GM12878 (cell line): ENCODE measurements at regions not wholly inside any gene's neighbourhood (a gene's known extent, or its start where the extent isn't known, plus 50 kb on each side); places are given as distances from the start of the nearest gene placed in this dataset.

Experiments
- EP300 ChIP-seq, 2 experiments: fragments of 150-350 bp in 1 of 2; IDR thresholded peaks; 2 replicates each; pipeline ENCODE4 v1.6.1; 2011 to 2012; ENCODE audit warnings: low read depth in 2 of 2, low read length in 2 of 2, borderline replicate concordance in 1 of 2, improper control_type of control experiment in 1 of 2, inconsistent platforms in 1 of 2; ENCODE audit not compliant: control insufficient read depth in 1 of 2
- ETV6 ChIP-seq, 2 experiments: fragments of 450-650 bp in 1 of 2; IDR thresholded peaks in 1 of 2; conservative IDR thresholded peaks in 1 of 2; 2 replicates each; pipeline ENCODE4 v1.6.1; 2014; ENCODE audit warnings: antibody characterized with exemption in 1 of 2, borderline replicate concordance in 1 of 2, low read depth in 1 of 2, mild to moderate bottlenecking in 1 of 2, moderate library complexity in 1 of 2
- EZH2 ChIP-seq: IDR thresholded peaks from 2 replicates; pipeline ENCODE4 v1.6.1; 2012; ENCODE audit warnings: low read depth, mild to moderate bottlenecking, control low read depth, inconsistent platforms, low read length, borderline replicate concordance; ENCODE audit not compliant: control insufficient read depth
- FOXK2 ChIP-seq: fragments of 450-650 bp; IDR thresholded peaks from 2 replicates; pipeline ENCODE4 v1.6.1; 2017; ENCODE audit warnings: mild to moderate bottlenecking, moderate library complexity
- MXI1 ChIP-seq: fragments of 150-350 bp; IDR thresholded peaks from 2 replicates; pipeline ENCODE4 v1.6.1; 2011; ENCODE audit warnings: low read depth, mild to moderate bottlenecking, inconsistent platforms, low read length, improper control_type of control experiment
- NFXL1 ChIP-seq: fragments of 450-650 bp; IDR thresholded peaks from 2 replicates; pipeline ENCODE4 v1.6.1; 2017; ENCODE audit warnings: antibody characterized with exemption, mild to moderate bottlenecking, borderline replicate concordance
- POLR2A ChIP-seq: IDR thresholded peaks from 2 replicates; pipeline ENCODE4 v1.6.1; 2011; ENCODE audit warnings: low read depth, mild to moderate bottlenecking, low read length
- POLR2AphosphoS2 ChIP-seq: IDR thresholded peaks from 2 replicates; pipeline ENCODE4 v1.6.1; 2011; ENCODE audit warnings: low read depth, mild to moderate bottlenecking, low read length, improper control_type of control experiment, moderate library complexity
- YBX1 ChIP-seq: fragments of 450-650 bp; IDR thresholded peaks from 2 replicates; pipeline ENCODE4 v1.6.1; 2016; ENCODE audit warnings: antibody characterized with exemption
- ZZZ3 ChIP-seq: IDR thresholded peaks from 2 replicates; pipeline ENCODE4 v1.6.1; 2011; ENCODE audit warnings: low read depth; ENCODE audit not compliant: control insufficient read depth, insufficient read length
- TF ChIP-seq, protein P1 (sequence below), 3 experiments: IDR thresholded peaks in 2 of 3; conservative IDR thresholded peaks in 1 of 3; 2 replicates each; pipeline ENCODE4 v1.5.1; 2011; ENCODE audit warnings: low read depth in 3 of 3, low read length in 3 of 3, mild to moderate bottlenecking in 3 of 3, control low read depth in 2 of 3, moderate library complexity in 2 of 3, inconsistent platforms in 1 of 3, mixed read lengths in 1 of 3; ENCODE audit not compliant: control insufficient read depth in 2 of 3, insufficient read depth in 1 of 3; ENCODE audit errors: extremely low read depth in 1 of 3

DNA sequence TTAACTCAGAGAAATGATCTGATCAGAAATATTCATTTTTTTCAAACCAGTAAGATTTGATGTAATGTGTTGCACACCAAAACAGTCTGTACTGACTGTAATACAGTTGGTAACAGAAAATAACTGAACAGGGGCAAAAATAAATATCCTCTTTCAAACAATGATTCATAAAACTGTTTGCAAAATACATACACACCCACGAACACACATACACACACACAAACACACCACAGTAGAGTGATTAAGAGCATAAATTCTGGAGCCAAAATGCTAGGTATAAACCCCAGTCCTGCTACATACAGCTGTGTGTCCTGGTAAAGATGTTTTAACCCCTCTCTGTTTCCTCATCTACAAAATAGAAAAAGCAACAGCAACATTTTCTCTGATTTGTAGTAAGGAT, 376.6 kb downstream of the PDGFC start:
- TF ChIP-seq NFXL1 (no peak), POLR2A (no peak), FOXK2 (no peak), EP300 (IDR thresholded peaks at IDR 0.05; ENCODE audit: borderline replicate concordance in 1 of 2, control insufficient read depth in 1 of 2, low read depth in 2 of 2, low read length in 2 of 2) (no peak), YBX1 (no peak), ZZZ3 (no peak), ETV6 (conservative IDR thresholded peaks at IDR 0.05 in 1 of 2, IDR thresholded peaks at IDR 0.05 in 1 of 2; ENCODE audit: borderline replicate concordance in 1 of 2, low read depth in 1 of 2) (no peak), EZH2 (no peak), MXI1 (no peak), POLR2AphosphoS2 (no peak)
- TF ChIP-seq, protein P1, sequence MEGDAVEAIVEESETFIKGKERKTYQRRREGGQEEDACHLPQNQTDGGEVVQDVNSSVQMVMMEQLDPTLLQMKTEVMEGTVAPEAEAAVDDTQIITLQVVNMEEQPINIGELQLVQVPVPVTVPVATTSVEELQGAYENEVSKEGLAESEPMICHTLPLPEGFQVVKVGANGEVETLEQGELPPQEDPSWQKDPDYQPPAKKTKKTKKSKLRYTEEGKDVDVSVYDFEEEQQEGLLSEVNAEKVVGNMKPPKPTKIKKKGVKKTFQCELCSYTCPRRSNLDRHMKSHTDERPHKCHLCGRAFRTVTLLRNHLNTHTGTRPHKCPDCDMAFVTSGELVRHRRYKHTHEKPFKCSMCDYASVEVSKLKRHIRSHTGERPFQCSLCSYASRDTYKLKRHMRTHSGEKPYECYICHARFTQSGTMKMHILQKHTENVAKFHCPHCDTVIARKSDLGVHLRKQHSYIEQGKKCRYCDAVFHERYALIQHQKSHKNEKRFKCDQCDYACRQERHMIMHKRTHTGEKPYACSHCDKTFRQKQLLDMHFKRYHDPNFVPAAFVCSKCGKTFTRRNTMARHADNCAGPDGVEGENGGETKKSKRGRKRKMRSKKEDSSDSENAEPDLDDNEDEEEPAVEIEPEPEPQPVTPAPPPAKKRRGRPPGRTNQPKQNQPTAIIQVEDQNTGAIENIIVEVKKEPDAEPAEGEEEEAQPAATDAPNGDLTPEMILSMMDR (IDR thresholded peaks at IDR 0.05 in 2 of 3, conservative IDR thresholded peaks at IDR 0.05 in 1 of 3; ENCODE audit: control insufficient read depth in 2 of 3, extremely low read depth in 1 of 3, insufficient read depth in 1 of 3, low read depth in 3 of 3, low read length in 3 of 3), result no peak
